ENCODE measurements at regions not wholly inside any gene's neighbourhood (a gene's known extent, or its start where the extent isn't known, plus 50 kb on each side); places are given as distances from the start of the nearest gene placed in this dataset.
"Not testable (repeated sequence)": the region's sequence is repeated elsewhere in the genome, so short reads cannot be mapped to it uniquely, and the experiment has no call there.

DNA sequence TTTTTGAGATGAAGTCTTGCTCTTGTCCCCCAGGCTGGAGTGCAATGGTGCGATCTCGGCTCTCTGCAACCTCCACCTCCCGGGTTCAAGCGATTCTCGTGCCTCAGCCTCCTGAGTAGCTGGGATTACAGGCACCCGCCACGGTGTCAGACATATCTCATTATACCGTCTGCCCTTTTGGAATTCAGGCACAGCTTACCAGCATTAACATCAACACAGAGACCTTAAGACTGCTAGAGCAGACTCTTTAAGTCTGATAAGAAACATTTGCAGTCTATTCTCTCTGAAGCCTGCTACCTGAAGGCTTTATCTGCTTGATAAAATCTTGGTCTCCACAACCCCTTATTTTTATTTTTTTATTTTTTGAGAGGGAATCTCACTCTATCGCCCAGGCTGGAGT lies 78.7 kb downstream of the SOWAHC start:
- TF ChIP-seq CTCF (IDR thresholded peaks at IDR 0.05; ENCODE audit: low read depth, low read length); EZH2phosphoT487 (IDR thresholded peaks at IDR 0.05; ENCODE audit: low read depth): not testable (repeated sequence)

Data from OCI-LY3 (cell line).